HCT116 (cell line): ENCODE measurements at regions not wholly inside any gene's neighbourhood (a gene's known extent, or its start where the extent isn't known, plus 50 kb on each side); places are given as distances from the start of the nearest gene placed in this dataset.

Experiments used
- ATAC-seq: fragments of 200-7000 bp; cut with Tn5 transposase; 2 replicates; pipeline ENCODE4 v1.9.1; 2020; ENCODE audit warnings: mild to moderate bottlenecking, moderate library complexity
- BruUV-seq: library from RNA; stranded (reverse); fragments of 400-500 nt; replicated peaks from 2 replicates; lab custom pipeline; 2021; lab: Mats Ljungman, UMichigan
- CTCF ChIA-PET: fragments of 300-600 bp; sonication (Branson Sonifier 250); formaldehyde crosslinking; loops from one replicate; lab custom pipeline; 2021; ENCODE audit warnings: antibody characterized with exemption; lab: Charles Lee
- POLR2A ChIA-PET: fragments of 300-600, 350-600 bp; sonication (Branson Sonifier 250); formaldehyde crosslinking; loops from one replicate; lab custom pipeline; 2021; ENCODE audit warnings: antibody characterized with exemption; lab: Charles Lee
- RAD21 ChIA-PET, 2 experiments: fragments of 300-600 bp; sonication (Branson Sonifier 250); formaldehyde crosslinking; loops; one replicate each; lab custom pipeline; 2023; ENCODE audit warnings: low total read pairs in 2 of 2; ENCODE audit not compliant: uncharacterized antibody in 2 of 2, unreplicated experiment in 2 of 2, low non-redundant PET in 1 of 2; lab: Charles Lee
- DNase-seq: peaks from one replicate; pipeline ENCODE4 v3.0.0-alpha.2; 2010; ENCODE audit warnings: low read depth, low spot score
- H2AFZ ChIP-seq: fragments of 200-600 bp; shearing (Covaris generic), sonication (generic); 2 replicates; pipeline ENCODE4 v1.6.1; 2017; ENCODE audit warnings: low read depth, mixed run types, mixed read lengths, antibody characterized with exemption, low read length; ENCODE audit not compliant: poor library complexity, severe bottlenecking
- H3K27ac ChIP-seq: 2 replicates; pipeline ENCODE4 v1.5.1; 2012; ENCODE audit warnings: low read depth, low read length
- H3K27me3 ChIP-seq: fragments of 200-600 bp; sonication (generic); 2 replicates; pipeline ENCODE4 v1.6.1; 2016; ENCODE audit warnings: mixed run types, low read length, mixed read lengths; ENCODE audit not compliant: insufficient read depth
- H3K36me3 ChIP-seq, 2 experiments: fragments of 200-500 bp in 1 of 2; fragments of 200-600 bp in 1 of 2; sonication (Bioruptor generic) in 1 of 2; sonication (generic) in 1 of 2; 2 replicates each; pipeline versions ENCODE4 v1.5.1 to v1.6.1; 2014 to 2016; ENCODE audit warnings: low read length in 2 of 2, inconsistent platforms in 1 of 2, mixed read lengths in 1 of 2, mixed run types in 1 of 2; ENCODE audit not compliant: insufficient read depth in 2 of 2, control insufficient read depth in 1 of 2
- H3K4me1 ChIP-seq, 2 experiments: fragments of 200-600 bp in 1 of 2; sonication (generic) in 1 of 2; 2 replicates each; pipeline versions ENCODE4 v1.5.1 to v1.6.1; 2012 to 2017; ENCODE audit warnings: low read length in 2 of 2, inconsistent platforms in 1 of 2, mild to moderate bottlenecking in 1 of 2, mixed read lengths in 1 of 2, mixed run types in 1 of 2, moderate library complexity in 1 of 2; ENCODE audit not compliant: insufficient read depth in 2 of 2, control insufficient read depth in 1 of 2
- H3K4me2 ChIP-seq: fragments of 200-600 bp; sonication (generic); 2 replicates; pipeline ENCODE4 v1.6.1; 2017; ENCODE audit warnings: mixed run types, low read length, mixed read lengths
- H3K4me3 ChIP-seq, 2 experiments: fragments of 200-600 bp in 1 of 2; sonication (generic) in 1 of 2; replicated peaks in 1 of 2; 2 replicates each; pipeline ENCODE4 v1.5.1; 2011 to 2016; ENCODE audit warnings: low read length in 2 of 2, control low read depth in 1 of 2, low read depth in 1 of 2, mild to moderate bottlenecking in 1 of 2, mixed read lengths in 1 of 2, mixed run types in 1 of 2
- H3K79me2 ChIP-seq: fragments of 200-600 bp; sonication (generic); 2 replicates; pipeline ENCODE4 v1.6.1; 2017; ENCODE audit warnings: mild to moderate bottlenecking, mixed run types, low read length, moderate library complexity, mixed read lengths; ENCODE audit not compliant: insufficient read depth
- H3K9ac ChIP-seq: fragments of 200-600 bp; sonication (generic); 2 replicates; pipeline ENCODE4 v1.6.1; 2016; ENCODE audit warnings: low read length, mixed read lengths
- H3K9me2 ChIP-seq: fragments of 200-600 bp; sonication (generic), shearing (Covaris generic); 2 replicates; pipeline ENCODE4 v1.6.1; 2017; ENCODE audit warnings: mixed run types, mild to moderate bottlenecking, moderate library complexity; ENCODE audit not compliant: insufficient read depth
- H3K9me3 ChIP-seq, 2 experiments: fragments of 200-500 bp in 1 of 2; fragments of 200-600 bp in 1 of 2; sonication (Bioruptor generic) in 1 of 2; sonication (generic) in 1 of 2; 2 replicates each; pipeline ENCODE4 v1.6.1; 2014 to 2017; ENCODE audit warnings: low read length in 2 of 2, mixed read lengths in 2 of 2, inconsistent platforms in 1 of 2, low read depth in 1 of 2, mild to moderate bottlenecking in 1 of 2, mixed run types in 1 of 2, moderate library complexity in 1 of 2; ENCODE audit not compliant: control insufficient read depth in 1 of 2, insufficient read depth in 1 of 2
- H4K20me1 ChIP-seq: fragments of 200-600 bp; sonication (generic), shearing (Covaris generic); 2 replicates; pipeline ENCODE4 v1.6.1; 2017; ENCODE audit warnings: mixed run types, mild to moderate bottlenecking, moderate library complexity; ENCODE audit not compliant: insufficient read depth
- CBX3 ChIP-seq: IDR thresholded peaks from 2 replicates; pipeline ENCODE4 v1.6.1; 2012; ENCODE audit warnings: low read depth
- ELF1 ChIP-seq: IDR thresholded peaks from 2 replicates; pipeline ENCODE4 v1.6.1; 2012; ENCODE audit warnings: low read depth, borderline replicate concordance
- FOSL1 ChIP-seq: IDR thresholded peaks from 2 replicates; pipeline ENCODE4 v1.6.1; 2012; ENCODE audit warnings: low read depth
- JUND ChIP-seq: IDR thresholded peaks from 2 replicates; pipeline ENCODE4 v1.6.1; 2012
- SIN3A ChIP-seq: IDR thresholded peaks from 2 replicates; pipeline ENCODE4 v1.6.1; 2012; ENCODE audit warnings: low read depth
- ZFX ChIP-seq: fragments of 450-650 bp; IDR thresholded peaks from 2 replicates; pipeline ENCODE4 v1.6.1; 2017
- ZNF274 ChIP-seq: fragments of 200-500 bp; sonication (Bioruptor generic); IDR thresholded peaks from 2 replicates; pipeline ENCODE4 v1.6.1; 2014; ENCODE audit warnings: mild to moderate bottlenecking, low read depth, low read length, inconsistent platforms
- intact Hi-C: fragments of 100-400 bp; cut with micrococcal nuclease; formaldehyde crosslinking; loops from 2 replicates; pipeline ENCODE4 v1.10.0; 2022
- TF ChIP-seq, protein P1 (sequence below): IDR thresholded peaks from 2 replicates; pipeline ENCODE4 v1.6.1; 2012; ENCODE audit warnings: low read depth
- TF ChIP-seq, protein P2 (sequence below): IDR thresholded peaks from 2 replicates; pipeline ENCODE4 v1.6.1; 2011; ENCODE audit warnings: mild to moderate bottlenecking, low read length, moderate library complexity; ENCODE audit not compliant: insufficient replicate concordance; ENCODE audit errors: extremely low read depth
- TF ChIP-seq, protein P3 (sequence below): IDR thresholded peaks from 2 replicates; pipeline ENCODE4 v1.6.1; 2012

GRCh38 chr18:23363865-23364570 is 89.1 kb upstream of the RIOK3 start:
- H3K27ac ChIP-seq: no peak overlapping the region
- H3K4me2 ChIP-seq: no peak overlapping the region
- no peak overlapping the region for H3K9ac ChIP-seq
- RAD21 ChIA-PET: no interaction called here
- intact Hi-C loops: no loop called here
- no peaks in the 10 kb centered on the region for H3K9me3 ChIP-seq
- H3K36me3 ChIP-seq: no peaks in the 10 kb centered on the region
- CTCF ChIA-PET: no interaction called here
- no peaks in the 10 kb centered on the region for H3K4me1 ChIP-seq
- TF ChIP-seq, protein P1, sequence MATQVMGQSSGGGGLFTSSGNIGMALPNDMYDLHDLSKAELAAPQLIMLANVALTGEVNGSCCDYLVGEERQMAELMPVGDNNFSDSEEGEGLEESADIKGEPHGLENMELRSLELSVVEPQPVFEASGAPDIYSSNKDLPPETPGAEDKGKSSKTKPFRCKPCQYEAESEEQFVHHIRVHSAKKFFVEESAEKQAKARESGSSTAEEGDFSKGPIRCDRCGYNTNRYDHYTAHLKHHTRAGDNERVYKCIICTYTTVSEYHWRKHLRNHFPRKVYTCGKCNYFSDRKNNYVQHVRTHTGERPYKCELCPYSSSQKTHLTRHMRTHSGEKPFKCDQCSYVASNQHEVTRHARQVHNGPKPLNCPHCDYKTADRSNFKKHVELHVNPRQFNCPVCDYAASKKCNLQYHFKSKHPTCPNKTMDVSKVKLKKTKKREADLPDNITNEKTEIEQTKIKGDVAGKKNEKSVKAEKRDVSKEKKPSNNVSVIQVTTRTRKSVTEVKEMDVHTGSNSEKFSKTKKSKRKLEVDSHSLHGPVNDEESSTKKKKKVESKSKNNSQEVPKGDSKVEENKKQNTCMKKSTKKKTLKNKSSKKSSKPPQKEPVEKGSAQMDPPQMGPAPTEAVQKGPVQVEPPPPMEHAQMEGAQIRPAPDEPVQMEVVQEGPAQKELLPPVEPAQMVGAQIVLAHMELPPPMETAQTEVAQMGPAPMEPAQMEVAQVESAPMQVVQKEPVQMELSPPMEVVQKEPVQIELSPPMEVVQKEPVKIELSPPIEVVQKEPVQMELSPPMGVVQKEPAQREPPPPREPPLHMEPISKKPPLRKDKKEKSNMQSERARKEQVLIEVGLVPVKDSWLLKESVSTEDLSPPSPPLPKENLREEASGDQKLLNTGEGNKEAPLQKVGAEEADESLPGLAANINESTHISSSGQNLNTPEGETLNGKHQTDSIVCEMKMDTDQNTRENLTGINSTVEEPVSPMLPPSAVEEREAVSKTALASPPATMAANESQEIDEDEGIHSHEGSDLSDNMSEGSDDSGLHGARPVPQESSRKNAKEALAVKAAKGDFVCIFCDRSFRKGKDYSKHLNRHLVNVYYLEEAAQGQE: no peak
- TF ChIP-seq, protein P2, sequence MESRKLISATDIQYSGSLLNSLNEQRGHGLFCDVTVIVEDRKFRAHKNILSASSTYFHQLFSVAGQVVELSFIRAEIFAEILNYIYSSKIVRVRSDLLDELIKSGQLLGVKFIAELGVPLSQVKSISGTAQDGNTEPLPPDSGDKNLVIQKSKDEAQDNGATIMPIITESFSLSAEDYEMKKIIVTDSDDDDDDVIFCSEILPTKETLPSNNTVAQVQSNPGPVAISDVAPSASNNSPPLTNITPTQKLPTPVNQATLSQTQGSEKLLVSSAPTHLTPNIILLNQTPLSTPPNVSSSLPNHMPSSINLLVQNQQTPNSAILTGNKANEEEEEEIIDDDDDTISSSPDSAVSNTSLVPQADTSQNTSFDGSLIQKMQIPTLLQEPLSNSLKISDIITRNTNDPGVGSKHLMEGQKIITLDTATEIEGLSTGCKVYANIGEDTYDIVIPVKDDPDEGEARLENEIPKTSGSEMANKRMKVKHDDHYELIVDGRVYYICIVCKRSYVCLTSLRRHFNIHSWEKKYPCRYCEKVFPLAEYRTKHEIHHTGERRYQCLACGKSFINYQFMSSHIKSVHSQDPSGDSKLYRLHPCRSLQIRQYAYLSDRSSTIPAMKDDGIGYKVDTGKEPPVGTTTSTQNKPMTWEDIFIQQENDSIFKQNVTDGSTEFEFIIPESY: no peak
- TF ChIP-seq SIN3A: no peak
- TF ChIP-seq FOSL1: no peak
- TF ChIP-seq ELF1: no peak
- no peak for TF ChIP-seq ZFX
- no peak for TF ChIP-seq CBX3
- TF ChIP-seq ZNF274: no peak
- TF ChIP-seq, protein P3, sequence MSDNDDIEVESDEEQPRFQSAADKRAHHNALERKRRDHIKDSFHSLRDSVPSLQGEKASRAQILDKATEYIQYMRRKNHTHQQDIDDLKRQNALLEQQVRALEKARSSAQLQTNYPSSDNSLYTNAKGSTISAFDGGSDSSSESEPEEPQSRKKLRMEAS: no peak
- TF ChIP-seq JUND: no peak
- no peak overlapping the region for H3K4me3 ChIP-seq
- H4K20me1 ChIP-seq: no peaks in the 10 kb centered on the region
- H3K9me2 ChIP-seq: no peaks in the 10 kb centered on the region
- no peak for ATAC-seq
- POLR2A ChIA-PET: no interaction called here
- no peak overlapping the region for H2AFZ ChIP-seq
- H3K79me2 ChIP-seq: no peaks in the 10 kb centered on the region
- no peaks in the 10 kb centered on the region for H3K27me3 ChIP-seq
- DNase-seq: no peak
- no TSS peak for BruUV-seq
